Activated CD8-positive, alpha-beta memory T cell treated with anti-CD3 and anti-CD28 coated beads for 4 hours (primary cell): ENCODE measurements at regions not wholly inside any gene's neighbourhood (a gene's known extent, or its start where the extent isn't known, plus 50 kb on each side); places are given as distances from the start of the nearest gene placed in this dataset.
"Not testable (repeated sequence)": the region's sequence is repeated elsewhere in the genome, so short reads cannot be mapped to it uniquely, and the experiment has no call there.

Experiments
- DNase-seq, 2 donors: peaks; one replicate each; pipeline ENCODE4 v3.0.0-alpha.2; 2020; ENCODE audit warnings: low read depth in 2 of 2

DNA sequence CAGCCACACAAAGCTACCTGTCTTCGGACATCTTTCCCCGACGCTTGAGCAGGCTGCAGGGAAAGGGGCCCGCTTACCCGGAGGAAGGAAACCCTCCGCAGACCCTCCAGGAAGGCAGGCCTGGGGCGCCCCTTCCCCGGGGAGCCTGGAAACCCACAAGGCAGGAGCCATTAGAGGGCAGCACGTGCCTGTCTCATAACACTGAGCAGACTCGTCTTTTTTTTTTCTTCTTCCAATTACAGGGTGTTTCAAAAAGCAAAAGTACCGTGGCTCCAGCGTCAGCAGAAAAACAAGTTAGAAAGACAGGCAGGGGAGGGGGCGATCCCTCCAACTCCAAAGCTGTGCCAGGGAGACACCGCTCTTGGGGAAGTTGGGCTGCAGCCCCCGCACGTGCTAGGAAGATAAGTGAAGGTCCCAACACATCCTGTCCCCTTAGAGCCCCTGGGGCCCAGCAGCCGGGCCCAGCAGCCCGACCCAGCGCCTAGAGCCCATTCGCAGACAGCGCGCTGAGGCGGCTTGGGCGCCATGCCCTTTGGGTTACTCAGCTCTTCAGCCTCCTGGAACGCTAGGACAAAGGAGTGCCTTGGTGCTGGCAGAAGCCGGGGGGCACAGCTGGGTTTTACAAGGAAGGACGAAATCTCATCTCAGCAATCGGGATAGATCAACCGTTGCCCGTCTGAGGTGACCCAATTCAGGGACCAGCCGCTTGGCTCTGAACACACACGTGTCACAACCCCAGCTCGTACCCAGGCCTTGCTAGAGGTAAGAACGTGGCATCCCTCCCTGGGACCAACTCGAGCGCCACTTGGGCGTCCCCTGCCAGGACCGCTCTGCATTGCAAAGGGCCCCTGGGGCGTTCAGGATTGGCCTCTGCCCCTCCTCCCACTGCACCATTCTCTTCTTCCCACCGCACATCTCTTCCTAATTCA, 136.3 kb downstream of the LY86 start:
- DNase-seq, result peak in 1 of 2 donors; percentile 8

DNA sequence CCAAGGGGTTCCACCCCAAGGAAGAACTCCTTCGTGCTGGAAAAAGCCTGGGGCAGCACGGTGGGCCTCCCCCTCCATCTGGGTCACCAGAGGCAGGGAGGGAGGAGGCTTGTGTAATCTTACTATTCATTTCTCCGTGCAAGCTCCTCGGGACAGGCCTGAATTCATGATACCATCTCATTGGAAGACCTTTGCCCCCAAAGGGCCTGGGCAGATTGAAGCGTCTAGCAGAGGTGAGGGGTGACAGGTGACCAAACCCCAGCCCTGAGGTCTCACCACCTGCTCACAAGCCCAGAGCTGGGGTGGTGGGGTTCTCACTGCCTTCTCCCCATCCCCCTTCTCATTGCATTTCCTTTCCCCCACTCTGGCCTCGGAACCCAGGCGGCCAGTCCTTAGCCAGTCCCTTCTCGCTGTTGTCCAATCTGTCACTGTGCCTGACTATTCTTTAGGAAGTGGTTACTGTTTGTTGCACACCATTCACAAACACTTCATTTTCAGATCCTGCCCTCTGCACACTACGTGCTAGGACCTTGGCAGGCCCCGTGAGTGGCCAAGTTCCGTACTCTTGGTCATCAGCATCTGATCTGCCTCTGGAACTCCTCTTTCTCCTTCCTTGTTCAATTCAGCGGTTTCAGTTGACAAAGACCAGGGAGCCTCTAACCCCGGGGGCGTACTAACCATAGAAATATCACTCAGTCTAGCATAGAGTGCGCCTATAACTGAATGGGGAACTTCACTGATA, 137.1 kb downstream of the LY86 start:
- DNase-seq, result no peak

DNA sequence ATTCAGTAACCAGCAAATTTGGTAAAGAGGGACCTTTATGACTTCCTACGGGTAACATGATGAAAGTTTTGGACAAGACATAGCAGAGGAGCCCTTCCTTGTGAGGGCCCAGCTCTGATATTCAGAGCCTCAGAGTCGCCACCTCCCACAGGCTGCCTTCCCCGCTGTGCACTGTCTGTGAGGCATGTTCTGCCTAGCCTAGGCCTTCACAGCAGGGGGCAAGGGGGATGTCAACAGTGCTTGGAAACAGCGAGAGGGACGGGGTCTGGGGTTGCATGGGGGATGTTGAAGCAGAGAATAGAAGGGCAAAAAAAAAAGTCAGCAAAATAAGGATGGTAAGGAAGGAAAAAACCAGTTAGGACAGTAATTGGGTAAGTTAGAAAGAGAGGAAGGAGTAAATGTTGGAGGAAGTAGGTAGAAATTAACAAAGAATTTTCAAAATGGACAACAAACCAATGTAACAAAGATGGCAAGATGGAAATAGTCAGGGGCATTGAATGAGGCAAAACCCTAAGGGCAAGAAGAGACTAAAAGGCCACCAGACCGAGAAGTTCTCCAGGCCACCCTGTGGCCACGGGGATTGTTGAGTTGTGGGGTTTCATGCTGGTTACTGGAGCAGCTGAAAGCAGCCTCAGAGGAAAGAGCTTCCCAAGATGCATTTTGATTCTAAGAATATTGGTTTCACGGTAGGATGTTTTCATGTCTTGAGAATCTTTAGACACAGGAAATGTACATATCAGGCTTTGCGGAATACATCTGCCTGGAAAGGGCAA, 139.8 kb downstream of the LY86 start:
- DNase-seq, result no peak

DNA sequence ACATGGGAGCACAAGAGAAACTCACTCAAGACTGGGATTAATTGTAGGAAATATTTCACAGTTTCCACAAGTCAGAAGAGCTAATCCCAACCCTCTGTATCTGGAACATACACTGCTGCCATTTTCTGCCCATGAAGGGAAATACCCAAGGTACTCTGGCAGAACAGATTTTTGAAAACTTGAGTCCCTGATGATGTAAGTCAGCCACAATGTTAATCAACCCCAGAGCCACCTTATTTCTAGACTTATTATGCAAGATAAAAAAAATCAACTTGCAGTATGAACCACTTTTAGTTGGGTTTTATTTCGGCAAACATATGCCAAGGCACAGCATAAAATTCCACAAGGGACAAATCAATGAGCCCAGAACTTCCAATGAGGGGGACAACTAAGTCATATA, 141.5 kb downstream of the LY86 start:
- DNase-seq, result no peak

DNA sequence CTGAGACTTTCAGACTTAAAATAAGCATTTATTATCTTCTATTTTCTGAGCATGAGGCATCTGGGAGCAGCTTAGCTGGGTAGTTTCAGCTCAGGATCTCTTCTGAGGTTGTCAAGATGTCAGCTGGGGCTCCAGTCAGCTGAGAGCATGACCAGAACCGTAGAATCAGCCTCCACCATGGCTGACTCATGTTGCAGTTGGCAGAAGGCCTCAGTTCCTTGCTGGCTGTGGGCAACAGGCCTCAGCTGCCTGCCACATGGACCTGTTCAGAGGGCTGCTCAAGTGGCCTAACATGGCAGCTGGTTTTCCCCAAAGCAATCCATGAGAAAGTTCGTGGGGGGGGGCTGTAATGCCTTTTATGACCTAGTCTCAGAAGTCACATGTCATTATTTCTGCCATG, 142.3 kb downstream of the LY86 start:
- no peak for DNase-seq

DNA sequence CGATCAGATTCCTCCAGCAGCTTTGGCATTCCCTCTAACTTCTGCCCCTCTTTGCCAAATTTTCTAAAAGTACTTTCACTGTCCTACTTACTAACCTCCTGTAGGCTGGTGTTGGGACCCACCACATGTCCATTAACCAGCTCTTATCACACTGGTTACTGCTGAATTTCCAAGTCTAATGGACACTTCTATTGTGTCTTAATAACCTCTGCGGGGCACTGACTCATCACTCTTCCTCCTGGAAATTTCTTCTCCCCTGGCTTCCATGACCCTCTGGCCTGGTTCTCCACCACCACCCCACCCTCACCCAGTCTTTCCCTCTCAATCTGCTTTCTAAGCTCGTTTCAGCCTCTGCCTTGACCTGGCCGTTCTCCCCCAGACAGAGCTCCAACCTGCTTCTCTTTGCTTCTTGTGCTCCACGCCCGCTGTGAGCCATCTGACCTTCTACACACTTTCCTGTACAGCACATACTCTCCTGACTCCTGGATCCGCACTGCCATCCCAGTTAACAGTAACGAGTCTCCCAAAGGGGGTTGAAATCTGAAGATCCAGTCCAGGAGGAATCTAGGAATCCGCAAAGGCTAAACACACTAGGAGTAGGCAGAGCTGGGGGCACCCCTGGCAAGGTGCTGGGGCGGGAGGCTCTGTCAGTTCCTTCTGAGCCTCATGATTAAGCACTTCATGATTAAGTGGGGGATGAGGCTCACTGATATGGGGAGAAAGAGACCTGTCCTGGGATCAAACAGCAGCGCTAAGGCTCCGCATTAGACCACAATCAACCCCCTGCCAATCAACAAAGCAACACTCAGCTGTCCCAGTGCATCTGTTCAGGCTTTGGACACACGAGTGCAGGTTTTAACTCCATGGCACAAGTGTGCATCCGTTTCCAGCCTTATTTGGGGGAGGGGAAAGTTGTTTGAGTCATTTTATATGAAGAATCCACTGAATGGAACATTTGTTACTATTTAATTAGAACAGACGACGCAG, 146.3 kb downstream of the LY86 start:
- no peak for DNase-seq

DNA sequence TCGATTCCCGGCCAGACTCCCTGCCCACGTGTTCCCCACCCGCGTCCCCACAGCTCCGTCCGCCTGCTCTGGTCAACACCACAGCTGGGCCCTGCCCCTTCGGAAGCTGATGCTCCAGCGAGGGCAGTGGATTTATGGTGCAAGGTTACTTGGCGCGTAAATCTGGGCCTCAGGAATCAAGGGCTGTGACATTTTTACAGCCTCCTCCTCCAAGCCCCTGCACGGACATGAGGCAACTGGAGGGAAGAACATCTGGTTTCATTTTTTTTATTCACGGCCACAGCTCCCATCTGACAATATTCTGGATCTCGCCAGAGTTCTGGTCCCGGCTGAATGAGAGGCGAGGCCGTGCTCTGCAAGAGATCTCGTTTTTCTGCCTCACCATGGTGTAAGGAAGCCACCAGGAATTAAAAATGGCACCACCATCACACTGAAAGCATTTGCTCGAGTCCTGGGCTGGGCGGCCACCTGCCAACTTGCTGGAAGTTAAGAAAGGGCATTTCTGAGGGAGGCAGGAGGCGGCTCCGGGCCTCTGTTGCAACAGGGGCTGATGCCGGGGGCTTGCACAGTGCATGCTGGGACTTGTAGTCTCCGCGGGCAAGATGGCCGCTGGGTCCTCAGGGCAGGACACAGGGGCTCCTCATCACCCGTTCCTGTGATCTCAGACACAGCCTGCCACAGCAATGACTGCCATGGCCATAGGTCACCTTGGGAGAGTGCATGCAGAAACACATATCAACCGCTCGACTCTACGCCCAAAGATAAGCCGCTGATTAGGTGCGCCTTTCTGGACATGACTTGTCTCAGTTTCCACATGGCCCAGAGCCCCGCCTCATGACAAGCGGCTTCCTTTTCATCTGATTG, 148.5 kb downstream of the LY86 start:
- no peak for DNase-seq

DNA sequence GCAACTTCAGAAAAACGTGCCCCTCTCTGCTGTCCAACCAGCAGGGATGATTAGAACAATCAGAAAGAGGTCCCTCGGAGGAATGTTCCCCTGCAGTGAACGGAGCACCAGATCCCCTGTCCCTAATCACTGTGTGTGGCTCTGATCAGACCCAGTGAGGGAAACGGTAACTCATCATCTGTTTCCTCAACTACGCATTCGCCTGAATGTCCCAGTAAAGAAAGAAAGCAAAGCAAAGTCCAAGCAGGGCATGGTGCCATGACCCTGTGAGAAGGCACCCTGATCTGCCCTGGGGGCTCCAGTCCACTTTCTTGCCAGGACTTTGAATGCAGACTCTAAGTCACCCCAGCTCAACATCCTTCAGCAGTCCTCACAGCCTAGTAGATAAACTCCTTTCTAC, 149.2 kb downstream of the LY86 start:
- DNase-seq, result no peak

DNA sequence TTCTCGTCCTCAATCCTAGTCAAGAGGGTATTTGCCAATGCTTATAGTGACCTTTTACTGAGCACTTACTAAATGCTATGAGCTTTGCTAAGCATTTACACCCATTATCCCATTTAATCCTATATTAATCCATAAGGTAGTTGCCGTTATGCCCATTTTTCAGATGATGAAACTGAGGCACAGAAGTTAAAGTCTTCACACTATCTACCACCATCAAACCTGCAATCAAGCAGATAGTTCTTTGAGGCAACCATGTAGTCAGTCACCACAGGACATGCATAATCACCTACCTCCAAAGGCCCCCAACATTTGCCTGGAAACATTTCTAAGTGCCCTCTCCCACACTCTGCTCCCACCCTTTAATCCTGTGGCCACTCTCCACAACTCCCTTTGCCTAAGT, 149.6 kb downstream of the LY86 start:
- no peak for DNase-seq

DNA sequence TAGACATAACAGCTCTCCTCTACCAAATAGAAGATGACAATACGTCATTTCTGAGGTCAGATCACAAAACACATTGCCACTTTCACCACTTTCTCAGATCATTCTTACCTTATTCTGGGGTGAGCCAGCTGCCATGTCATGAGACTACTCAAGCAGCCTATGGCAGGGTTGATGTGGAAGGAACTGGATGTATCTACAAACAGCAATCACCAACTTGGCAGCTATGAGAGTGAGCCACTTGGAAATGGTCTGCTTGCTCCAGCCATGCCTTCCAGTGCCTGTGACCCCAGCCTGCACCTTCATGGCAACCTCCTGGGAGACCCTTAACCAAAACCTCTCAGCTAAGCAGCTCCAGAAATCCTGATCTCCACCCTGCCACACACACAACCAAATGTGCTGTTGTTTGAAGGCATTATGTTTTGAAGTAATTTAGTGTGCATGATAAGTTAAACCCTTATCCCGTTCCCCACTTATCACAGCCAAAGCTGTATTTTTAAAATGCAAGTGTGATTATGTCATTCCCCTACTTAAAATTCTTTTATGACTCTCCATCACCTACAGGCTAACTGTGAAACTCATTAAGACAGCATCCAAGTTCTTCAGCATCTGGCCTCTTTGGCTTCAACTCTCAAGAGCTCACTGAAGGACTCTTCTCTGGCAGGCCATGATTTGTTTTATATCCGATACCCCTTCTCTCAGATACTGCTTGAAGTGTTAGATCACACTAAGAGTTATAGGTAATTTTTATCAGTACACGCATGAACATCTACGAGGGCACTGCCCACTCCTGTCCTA, 150.6 kb downstream of the LY86 start:
- no peak for DNase-seq

DNA sequence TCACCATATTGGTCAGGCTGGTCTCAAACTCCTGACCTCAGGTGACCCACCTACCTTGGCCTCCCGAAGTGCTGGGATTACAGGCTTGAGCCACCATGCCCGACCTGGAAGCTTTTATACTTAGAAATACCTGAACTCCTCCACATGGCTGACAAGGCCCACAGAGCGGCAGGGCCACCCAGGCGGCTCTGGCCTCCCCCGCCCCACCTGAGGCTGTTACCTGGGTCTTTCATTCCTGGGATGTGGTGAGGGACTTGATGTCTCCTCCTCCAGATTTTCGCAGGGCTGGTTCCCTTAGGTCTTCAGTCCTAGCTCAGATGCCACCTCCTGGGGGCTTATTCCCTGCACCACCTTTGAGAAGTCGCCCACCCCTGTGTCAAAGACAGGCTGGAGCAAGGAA, 152.1 kb downstream of the LY86 start:
- DNase-seq, result no peak

DNA sequence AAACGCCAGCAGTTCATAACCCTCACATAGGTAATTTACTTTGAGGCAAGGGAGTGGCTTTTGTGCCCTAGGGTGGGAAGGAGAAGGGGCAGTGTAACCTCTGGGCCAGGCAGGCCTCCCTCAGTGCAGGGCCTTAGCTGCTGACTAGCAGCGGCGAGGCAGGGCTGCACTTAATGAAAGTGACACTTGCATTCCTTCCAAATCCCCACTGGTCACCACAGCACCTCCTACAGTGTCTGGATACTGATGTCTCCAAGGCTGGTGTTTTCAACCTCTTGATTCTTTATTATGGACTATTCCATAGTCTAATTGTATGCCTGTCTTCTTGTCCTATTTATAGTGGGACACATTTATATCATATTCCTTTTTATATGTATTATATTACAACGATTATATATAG, 152.7 kb downstream of the LY86 start:
- DNase-seq, result no peak

DNA sequence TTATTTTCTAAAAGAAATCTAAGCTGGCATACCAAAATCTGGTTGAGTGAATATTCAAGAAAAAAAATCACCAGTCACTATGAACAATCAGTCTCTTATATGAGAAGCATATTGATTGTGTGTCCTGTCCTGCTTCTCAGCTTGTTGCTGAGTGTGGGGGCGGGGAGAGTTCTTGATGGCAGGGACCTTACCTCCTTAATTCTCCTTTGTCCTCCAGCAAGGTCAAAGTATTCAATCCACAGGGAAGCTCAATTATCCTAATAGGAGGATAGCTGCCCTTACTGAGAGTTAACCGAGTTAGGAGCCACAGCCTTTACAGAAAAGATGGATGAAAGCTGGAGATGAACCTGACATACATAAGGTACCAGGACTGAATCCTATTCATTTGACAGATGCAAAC, 154.0 kb downstream of the LY86 start:
- no peak for DNase-seq

DNA sequence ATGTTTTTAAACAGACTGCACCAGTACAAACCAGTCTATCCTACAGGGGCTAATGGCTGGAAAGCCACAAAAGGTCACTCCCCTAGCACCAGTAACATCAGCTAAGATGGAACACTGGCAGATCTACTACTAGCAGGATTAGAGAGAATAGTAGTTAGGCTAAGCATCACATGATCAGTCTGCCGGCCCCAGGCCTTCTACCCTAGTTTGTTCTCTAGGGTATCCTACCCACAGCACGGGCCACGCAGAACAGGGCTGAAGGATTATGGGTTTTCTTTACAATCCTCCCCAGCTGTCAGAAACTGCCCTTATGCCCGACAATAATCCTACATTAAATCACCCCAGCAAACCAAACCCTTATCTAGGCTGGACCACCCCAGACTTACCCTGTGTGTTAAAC, 156.0 kb downstream of the LY86 start:
- DNase-seq, result no peak

DNA sequence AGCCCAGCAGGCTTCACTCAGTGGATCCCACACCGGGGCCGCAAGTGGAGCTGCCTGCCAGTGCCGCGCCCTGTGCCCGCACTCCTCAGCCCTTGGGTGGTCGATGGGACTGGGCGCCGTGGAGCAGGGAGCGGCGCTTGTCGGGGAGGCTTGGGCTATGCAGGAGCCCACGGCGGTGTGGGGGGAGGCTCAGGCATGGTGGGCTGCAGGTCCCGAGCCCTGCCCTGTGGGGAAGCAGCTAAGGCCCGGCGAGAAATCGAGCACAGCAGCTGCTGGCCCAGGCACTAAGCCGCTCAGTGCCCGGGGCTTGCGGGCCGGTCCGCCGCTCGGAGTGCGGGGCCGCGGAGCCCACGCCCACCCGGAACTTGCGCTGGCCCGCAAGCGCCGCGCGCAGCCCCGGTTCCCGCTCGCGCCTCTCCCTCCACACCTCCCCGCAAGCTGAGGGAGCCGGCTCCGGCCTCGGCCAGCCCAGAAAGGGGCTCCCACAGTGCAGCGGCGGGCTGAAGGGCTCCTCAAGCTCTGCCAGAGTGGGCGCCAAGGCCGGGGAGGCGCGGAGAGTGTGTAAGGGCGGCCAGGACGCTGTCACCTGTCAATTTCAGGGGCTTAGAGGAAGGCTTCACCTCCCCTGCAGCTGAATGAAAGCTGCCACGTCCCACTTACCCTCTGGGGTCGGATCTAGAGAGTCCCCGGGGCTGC, 157.3 kb downstream of the LY86 start:
- DNase-seq, result not testable (repeated sequence)

DNA sequence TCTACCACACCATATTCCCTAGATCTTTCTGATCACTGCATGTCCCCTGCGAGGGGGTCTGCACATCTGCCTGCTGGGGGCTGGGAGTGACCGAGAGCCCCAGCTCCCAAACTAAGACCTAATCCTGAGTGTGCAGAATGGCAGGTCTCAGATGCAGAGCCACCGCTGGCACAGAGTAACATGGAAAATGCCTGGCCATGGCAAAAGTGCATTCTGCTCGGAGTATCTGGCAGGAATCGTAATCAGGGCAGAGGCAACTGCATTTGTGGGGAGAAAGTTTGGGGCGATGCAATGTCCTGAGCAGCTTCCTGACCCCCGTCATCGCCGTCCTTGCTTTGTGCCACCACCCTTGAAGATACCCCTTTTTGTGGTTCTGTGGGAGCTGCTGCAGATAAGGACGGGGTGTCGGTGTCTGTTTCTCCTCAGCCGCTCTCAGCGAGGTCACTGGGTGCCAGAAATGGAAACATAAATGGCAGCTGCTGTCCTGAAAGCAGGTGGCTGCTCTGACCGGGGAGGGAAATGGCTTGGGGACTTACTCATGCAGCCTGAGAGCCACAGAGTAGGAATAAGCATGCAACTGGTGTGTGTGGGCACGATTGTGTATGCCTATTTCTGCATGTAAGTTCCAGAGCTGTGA, 157.9 kb downstream of the LY86 start:
- no peak for DNase-seq

DNA sequence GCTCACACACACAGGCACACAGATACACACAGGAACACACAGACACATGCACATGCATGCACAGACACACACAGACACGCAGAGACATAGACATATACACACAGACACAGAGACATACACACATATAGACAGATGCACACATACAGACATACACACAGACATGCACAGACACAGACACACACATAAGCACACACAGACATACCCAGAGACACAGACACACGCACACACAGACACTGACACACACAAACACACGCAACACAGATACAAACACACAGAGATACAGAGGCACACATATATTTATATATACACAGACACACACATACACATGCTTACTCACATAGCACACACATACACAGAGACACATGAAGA, 158.4 kb downstream of the LY86 start:
- DNase-seq, result no peak

DNA sequence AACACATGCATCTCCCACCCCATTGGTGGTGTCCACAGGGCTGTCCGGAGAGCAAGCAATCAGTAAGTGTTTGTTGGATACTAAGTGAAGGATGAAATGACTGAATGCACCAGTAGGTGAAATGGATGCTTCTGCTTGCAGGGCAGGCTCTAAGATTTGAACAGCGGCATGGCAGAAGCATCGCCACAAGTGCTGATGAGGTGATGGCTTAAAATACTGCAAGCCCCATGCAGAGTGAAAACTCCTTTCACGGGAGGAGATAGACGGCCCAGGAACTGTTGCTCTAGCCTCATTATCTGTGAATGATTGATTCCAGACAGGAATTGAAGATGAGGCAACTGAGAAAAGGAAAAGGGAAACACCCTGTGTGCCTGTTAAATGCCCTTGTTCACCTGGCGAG, 158.9 kb downstream of the LY86 start:
- no peak for DNase-seq
